A673 (cell line): ENCODE measurements at regions not wholly inside any gene's neighbourhood (a gene's known extent, or its start where the extent isn't known, plus 50 kb on each side); places are given as distances from the start of the nearest gene placed in this dataset.

Experiments
- BruUV-seq: library from RNA; stranded (reverse); fragments of 400-500 nt; replicated peaks from 2 replicates; lab custom pipeline; 2021; lab: Mats Ljungman, UMichigan
- CTCF ChIA-PET: fragments of 300-600 bp; sonication (Branson Sonifier 250); formaldehyde crosslinking; loops from one replicate; lab custom pipeline; 2022; ENCODE audit warnings: antibody characterized with exemption; lab: Charles Lee
- POLR2A ChIA-PET: fragments of 300-600 bp; sonication (Branson Sonifier 250); formaldehyde crosslinking; loops from one replicate; lab custom pipeline; 2022; ENCODE audit warnings: antibody characterized with exemption; ENCODE audit not compliant: low non-redundant PET; lab: Charles Lee
- DNase-seq: peaks from one replicate; pipeline ENCODE4 v3.0.0-alpha.2; 2015; ENCODE audit warnings: low spot score
- H3K27ac ChIP-seq: fragments of 200-600 bp; sonication (generic); 2 replicates; pipeline ENCODE4 v1.5.1; 2016; ENCODE audit warnings: mixed run types, low read depth, mild to moderate bottlenecking, mixed read lengths, antibody characterized with exemption, low read length; ENCODE audit not compliant: poor library complexity, severe bottlenecking
- H3K27me3 ChIP-seq: fragments of 200-600 bp; sonication (generic); replicated peaks from 2 replicates; pipeline ENCODE4 v1.6.1; 2017; ENCODE audit warnings: mixed run types, low read depth, mild to moderate bottlenecking, mixed read lengths, antibody characterized with exemption, low read length; ENCODE audit not compliant: insufficient read depth, poor library complexity
- H3K36me3 ChIP-seq: fragments of 200-600 bp; sonication (generic); 2 replicates; pipeline ENCODE4 v1.6.1; 2016; ENCODE audit warnings: mixed run types, mild to moderate bottlenecking, mixed read lengths, antibody characterized with exemption, low read length; ENCODE audit not compliant: insufficient read depth, poor library complexity, severe bottlenecking
- H3K4me1 ChIP-seq: fragments of 200-600 bp; sonication (generic); 2 replicates; pipeline ENCODE4 v1.6.1; 2017; ENCODE audit warnings: mixed run types, mild to moderate bottlenecking, mixed read lengths, antibody characterized with exemption, low read length; ENCODE audit not compliant: insufficient read depth, poor library complexity, severe bottlenecking
- H3K4me3 ChIP-seq: fragments of 200-600 bp; sonication (generic); 2 replicates; pipeline ENCODE4 v1.5.1; 2016; ENCODE audit warnings: low read depth, mixed run types, mild to moderate bottlenecking, mixed read lengths, low read length; ENCODE audit not compliant: poor library complexity, severe bottlenecking
- H3K9me3 ChIP-seq: fragments of 200-600 bp; sonication (generic); 2 replicates; pipeline ENCODE4 v1.6.1; 2016; ENCODE audit warnings: mixed run types, low read depth, mild to moderate bottlenecking, mixed read lengths, antibody characterized with exemption, low read length; ENCODE audit not compliant: poor library complexity, severe bottlenecking
- CTCF ChIP-seq: fragments of 300-800, 200-600 bp; sonication (generic); conservative IDR thresholded peaks from 2 replicates; pipeline ENCODE4 v1.5.1; 2017; ENCODE audit warnings: low read depth, mild to moderate bottlenecking, antibody characterized with exemption, low read length, moderate library complexity, mixed read lengths
- EZH2 ChIP-seq: fragments of 200-600 bp; sonication (generic); IDR thresholded peaks from 2 replicates; pipeline ENCODE4 v1.6.1; 2017; ENCODE audit warnings: borderline replicate concordance, low read depth, mild to moderate bottlenecking, mixed read lengths, antibody characterized with exemption, low read length; ENCODE audit not compliant: poor library complexity, severe bottlenecking
- intact Hi-C: fragments of 100-400 bp; cut with micrococcal nuclease; formaldehyde crosslinking; loops from one replicate; pipeline ENCODE4 v1.10.0; 2022; ENCODE audit not compliant: unreplicated experiment

DNA sequence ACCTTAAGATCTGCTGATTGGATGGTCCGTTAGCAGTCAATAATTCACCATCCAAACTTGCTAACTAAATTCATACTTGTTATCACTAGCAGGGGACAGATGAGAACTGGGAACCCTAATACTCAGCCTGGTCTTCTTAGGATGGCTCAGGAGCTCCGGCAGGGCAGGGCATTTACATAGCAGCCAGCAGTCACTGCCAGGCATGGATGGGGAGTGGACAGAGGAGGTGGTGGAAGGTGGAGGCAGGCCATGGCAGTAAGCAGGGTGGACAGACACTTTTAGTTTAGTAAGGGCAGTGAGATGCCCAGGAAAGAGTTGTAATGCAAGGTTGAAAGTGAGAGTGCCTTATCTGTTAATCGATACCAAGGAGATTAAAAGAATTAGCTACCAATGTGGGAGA, 392.2 kb upstream of the CHST9 start:
- Histone ChIP-seq H3K27me3 (no peaks in the 10 kb centered on the region), H3K4me1 (no peaks in the 10 kb centered on the region), H3K4me3 (no peak overlapping the region), H3K36me3 (no peaks in the 10 kb centered on the region), H3K27ac (no peak overlapping the region), H3K9me3 (no peaks in the 10 kb centered on the region)
- no peak for TF ChIP-seq CTCF
- TF ChIP-seq EZH2 = no peak
- DNase-seq = no peak
- ChIA-PET CTCF (no interaction called here), POLR2A (no interaction called here)
- no TSS peak for BruUV-seq
- intact Hi-C loops = loop anchor here (10.0 kb wide), 1 partner anchor 58 kb away; no protein-coding TSS in a partner anchor

- H3K27ac ChIP-seq = no peak overlapping the region
- no peak overlapping the region for H3K4me3 ChIP-seq
- H3K9me3 ChIP-seq = no peaks in the 10 kb centered on the region
- intact Hi-C loops = no loop called here
- no peak for DNase-seq
- TF ChIP-seq CTCF (no peak), EZH2 (no peak)
- H3K36me3 ChIP-seq = no peaks in the 10 kb centered on the region
- ChIA-PET CTCF (no interaction called here), POLR2A (no interaction called here)
- peaks cover 6% of the 10 kb centered on the region for H3K4me1 ChIP-seq
- no peaks in the 10 kb centered on the region for H3K27me3 ChIP-seq
- no TSS peak for BruUV-seq
These were observed 382.3 kb upstream of the CHST9 start for GRCh38 chr18:27567434-27567833.

DNA sequence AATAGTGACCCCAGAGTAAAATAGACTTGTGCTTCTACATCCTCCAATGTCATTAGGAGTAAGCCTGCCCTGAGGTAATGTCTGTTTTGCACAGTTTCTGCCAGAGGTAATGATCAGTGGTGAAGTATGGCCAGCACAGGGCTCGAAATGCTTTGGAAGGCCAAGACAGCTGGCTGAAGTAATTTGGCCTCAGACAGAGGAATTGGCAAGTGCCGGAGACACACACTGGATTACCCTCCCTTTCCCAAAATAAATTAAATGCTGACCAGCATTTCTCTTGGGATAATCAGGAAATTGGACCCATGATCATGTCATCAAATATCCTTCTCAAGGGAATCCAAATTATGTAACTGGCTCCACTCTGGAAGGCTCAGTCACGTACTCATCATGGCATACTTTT, 379.0 kb upstream of the CHST9 start:
- H3K27me3 ChIP-seq = no peaks in the 10 kb centered on the region
- H3K4me1 ChIP-seq = peaks cover 12% of the 10 kb centered on the region
- no peaks in the 10 kb centered on the region for H3K9me3 ChIP-seq
- CTCF ChIA-PET = no interaction called here
- TF ChIP-seq CTCF (no peak), EZH2 (no peak)
- DNase-seq = no peak
- no peak overlapping the region for H3K27ac ChIP-seq
- no peak overlapping the region for H3K4me3 ChIP-seq
- BruUV-seq = no TSS peak
- POLR2A ChIA-PET = no interaction called here
- intact Hi-C loops = no loop called here
- no peaks in the 10 kb centered on the region for H3K36me3 ChIP-seq
